ENCODE measurements at regions not wholly inside any gene's neighbourhood (a gene's known extent, or its start where the extent isn't known, plus 50 kb on each side); places are given as distances from the start of the nearest gene placed in this dataset.

DNA sequence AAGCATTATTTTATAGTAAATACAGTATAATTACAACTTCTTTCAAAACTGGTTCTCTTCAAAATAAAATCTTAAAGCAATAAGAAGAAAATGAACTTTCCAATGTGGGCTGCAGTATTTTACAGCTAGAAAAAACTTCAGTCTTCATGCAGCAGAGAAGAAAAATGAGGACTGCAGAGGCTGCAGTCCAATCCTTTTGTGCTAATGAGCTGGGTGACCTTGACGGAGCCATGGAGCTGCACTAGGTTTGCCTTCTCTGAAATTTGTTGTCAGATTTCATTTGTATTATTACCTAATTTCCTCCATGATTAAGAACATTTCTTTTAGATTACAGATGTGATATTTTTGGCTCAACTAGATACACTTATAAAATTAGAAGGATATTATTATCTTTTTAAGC lies 245.2 kb upstream of the ADAMTS3 start:
- Histone ChIP-seq H3K4me1 (ENCODE audit: control insufficient read depth in 1 of 2, insufficient read depth in 2 of 2, low read length in 2 of 2) (no peaks in the 10 kb centered on the region), H3K79me2 (ENCODE audit: insufficient read depth, low read length) (no peaks in the 10 kb centered on the region), H3K27ac (ENCODE audit: low read depth in 1 of 2, low read length in 2 of 2) (no peak overlapping the region), H3K9me3 (replicated peaks in 1 of 2; ENCODE audit: control insufficient read depth in 1 of 2, insufficient read depth in 1 of 2, low read length in 2 of 2) (no peaks in the 10 kb centered on the region), H3K9ac (ENCODE audit: insufficient read depth, low read length, poor library complexity, severe bottlenecking) (no peak overlapping the region), H3K4me2 (replicated peaks; ENCODE audit: extremely low read depth, low read length, poor library complexity, severe bottlenecking) (no peak overlapping the region), H3K27me3 (ENCODE audit: control insufficient read depth in 2 of 2, insufficient read depth in 2 of 2, low read length in 2 of 2) (no peaks in the 10 kb centered on the region), H4K20me1 (ENCODE audit: insufficient read depth, low read length) (no peaks in the 10 kb centered on the region), H2AFZ (ENCODE audit: insufficient read depth, low read depth, low read length, poor library complexity, severe bottlenecking) (no peak overlapping the region), H3K36me3 (replicated peaks in 1 of 2; ENCODE audit: control insufficient read depth in 1 of 2, insufficient read depth in 2 of 2, low read length in 2 of 2) (no peaks in the 10 kb centered on the region), H3K4me3 (replicated peaks in 1 of 3; ENCODE audit: low read depth in 2 of 3, low read length in 3 of 3) (no peak overlapping the region)
- Mint-ChIP-seq H3K36me3 (no peaks in the 10 kb centered on the region), H3K4me3 (no peak overlapping the region), H3K27ac (no peak overlapping the region), H3K4me1 (no peaks in the 10 kb centered on the region), H3K27me3 (ENCODE audit: low read depth in 3 of 3) (no peaks in the 10 kb centered on the region), H3K9me3 (peaks cover 0 to 3% (median 0%) of the 10 kb centered on the region in 7 donors)
- TF ChIP-seq, protein P1, sequence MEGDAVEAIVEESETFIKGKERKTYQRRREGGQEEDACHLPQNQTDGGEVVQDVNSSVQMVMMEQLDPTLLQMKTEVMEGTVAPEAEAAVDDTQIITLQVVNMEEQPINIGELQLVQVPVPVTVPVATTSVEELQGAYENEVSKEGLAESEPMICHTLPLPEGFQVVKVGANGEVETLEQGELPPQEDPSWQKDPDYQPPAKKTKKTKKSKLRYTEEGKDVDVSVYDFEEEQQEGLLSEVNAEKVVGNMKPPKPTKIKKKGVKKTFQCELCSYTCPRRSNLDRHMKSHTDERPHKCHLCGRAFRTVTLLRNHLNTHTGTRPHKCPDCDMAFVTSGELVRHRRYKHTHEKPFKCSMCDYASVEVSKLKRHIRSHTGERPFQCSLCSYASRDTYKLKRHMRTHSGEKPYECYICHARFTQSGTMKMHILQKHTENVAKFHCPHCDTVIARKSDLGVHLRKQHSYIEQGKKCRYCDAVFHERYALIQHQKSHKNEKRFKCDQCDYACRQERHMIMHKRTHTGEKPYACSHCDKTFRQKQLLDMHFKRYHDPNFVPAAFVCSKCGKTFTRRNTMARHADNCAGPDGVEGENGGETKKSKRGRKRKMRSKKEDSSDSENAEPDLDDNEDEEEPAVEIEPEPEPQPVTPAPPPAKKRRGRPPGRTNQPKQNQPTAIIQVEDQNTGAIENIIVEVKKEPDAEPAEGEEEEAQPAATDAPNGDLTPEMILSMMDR (IDR thresholded peaks at IDR 0.05): no peak
- no CpG with 5 or more reads among the region's 1 CpG for WGBS (ENCODE audit: insufficient coverage)
- DNase-seq: no peak
- intact Hi-C loops (cut with micrococcal nuclease): no loop called here

DNA sequence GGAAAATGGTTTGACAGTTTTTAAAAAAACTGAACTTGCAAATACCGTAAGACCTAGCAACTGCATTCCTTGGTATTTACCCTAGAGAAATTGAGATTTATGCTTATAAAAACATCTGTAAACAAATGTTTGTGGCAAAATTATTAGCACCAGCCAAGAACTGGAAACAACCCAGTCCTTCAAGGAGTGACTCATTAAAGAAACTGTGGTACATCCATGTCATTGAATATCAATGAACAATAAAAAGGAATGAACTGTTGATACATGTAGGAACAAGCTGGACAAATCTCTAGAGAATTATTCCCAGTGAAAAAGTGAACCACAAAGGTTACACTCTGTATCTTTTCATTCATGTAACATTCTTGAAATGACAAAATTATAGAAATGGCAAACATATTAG lies 240.2 kb upstream of the ADAMTS3 start:
- no peak overlapping the region for H3K4me2 ChIP-seq (replicated peaks; ENCODE audit: extremely low read depth, low read length, poor library complexity, severe bottlenecking)
- TF ChIP-seq, protein P1 (IDR thresholded peaks at IDR 0.05): no peak
- Mint-ChIP-seq H3K9me3 (peaks cover 0 to 3% (median 0%) of the 10 kb centered on the region in 7 donors), H3K36me3 (no peaks in the 10 kb centered on the region), H3K27me3 (ENCODE audit: low read depth in 3 of 3) (no peaks in the 10 kb centered on the region), H3K4me3 (no peak overlapping the region), H3K27ac (no peak overlapping the region), H3K4me1 (no peaks in the 10 kb centered on the region)
- no peaks in the 10 kb centered on the region for H3K27me3 ChIP-seq (ENCODE audit: control insufficient read depth in 2 of 2, insufficient read depth in 2 of 2, low read length in 2 of 2)
- no peaks in the 10 kb centered on the region for H3K79me2 ChIP-seq (ENCODE audit: insufficient read depth, low read length)
- WGBS (ENCODE audit: insufficient coverage): no CpG with 5 or more reads among the region's 1 CpG
- H4K20me1 ChIP-seq (ENCODE audit: insufficient read depth, low read length): no peaks in the 10 kb centered on the region
- intact Hi-C loops (cut with micrococcal nuclease): no loop called here
- H3K9ac ChIP-seq (ENCODE audit: insufficient read depth, low read length, poor library complexity, severe bottlenecking): no peak overlapping the region
- DNase-seq: no peak
- H3K36me3 ChIP-seq (replicated peaks in 1 of 2; ENCODE audit: control insufficient read depth in 1 of 2, insufficient read depth in 2 of 2, low read length in 2 of 2): no peaks in the 10 kb centered on the region
- H2AFZ ChIP-seq (ENCODE audit: insufficient read depth, low read depth, low read length, poor library complexity, severe bottlenecking): no peak overlapping the region
- no peaks in the 10 kb centered on the region for H3K9me3 ChIP-seq (replicated peaks in 1 of 2; ENCODE audit: control insufficient read depth in 1 of 2, insufficient read depth in 1 of 2, low read length in 2 of 2)
- H3K27ac ChIP-seq (ENCODE audit: low read depth in 1 of 2, low read length in 2 of 2): no peak overlapping the region
- no peak overlapping the region for H3K4me3 ChIP-seq (replicated peaks in 1 of 3; ENCODE audit: low read depth in 2 of 3, low read length in 3 of 3)
- no peaks in the 10 kb centered on the region for H3K4me1 ChIP-seq (ENCODE audit: control insufficient read depth in 1 of 2, insufficient read depth in 2 of 2, low read length in 2 of 2)
